ENCODE measurements at regions not wholly inside any gene's neighbourhood (a gene's known extent, or its start where the extent isn't known, plus 50 kb on each side); places are given as distances from the start of the nearest gene placed in this dataset.

DNA sequence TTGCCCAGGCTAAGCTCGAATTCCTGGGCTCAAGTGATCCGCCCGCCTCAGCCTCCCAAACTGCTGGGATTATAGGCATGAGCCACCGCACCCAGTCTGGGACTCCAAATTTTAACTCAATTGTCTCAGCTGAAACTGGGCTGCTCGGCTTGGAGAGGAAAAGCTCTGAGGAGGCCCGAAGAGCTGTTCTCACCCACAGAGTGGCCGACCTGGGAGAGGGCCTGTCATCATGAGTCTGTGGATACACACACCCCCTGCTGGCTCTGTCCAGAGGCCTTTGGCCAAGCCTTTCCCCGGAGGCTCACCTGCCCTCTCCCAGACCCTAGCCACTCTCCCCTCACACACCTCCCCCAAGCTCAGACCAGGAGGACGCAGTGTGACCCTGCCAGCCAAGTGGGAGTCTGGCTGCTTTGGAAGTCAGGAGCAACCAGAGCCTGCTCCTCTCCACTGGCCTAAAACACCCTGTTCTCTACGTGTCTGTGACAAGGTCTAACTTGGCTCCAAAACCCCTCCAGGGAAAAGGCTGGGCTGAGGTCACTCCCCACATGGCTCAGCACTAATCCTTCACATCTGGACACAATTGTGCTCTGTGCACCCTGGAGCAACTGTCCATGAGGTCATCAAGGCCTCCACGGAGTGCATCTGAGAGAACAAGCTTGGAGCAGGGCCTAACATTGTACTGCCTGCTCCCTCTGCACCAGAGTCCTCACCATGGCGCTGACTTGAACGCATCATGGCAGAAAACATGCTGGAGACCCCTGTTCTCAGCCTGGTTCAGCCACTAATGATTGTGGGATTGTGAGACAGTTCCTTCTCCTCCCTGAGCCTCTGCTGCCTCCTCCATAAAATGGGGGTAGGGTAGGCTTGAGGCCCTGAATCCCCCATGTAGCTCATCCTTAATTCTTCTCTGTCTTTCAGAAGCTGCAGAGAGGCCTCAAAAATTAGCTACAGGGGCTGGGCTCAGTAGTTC, 49.9 kb upstream of the RAB6C start:
- no peak for ATAC-seq
- H3K27ac Mint-ChIP-seq, result no peak overlapping the region

More for the DNA sequence above, 49.9 kb upstream of the RAB6C start:
- DNase-seq (ENCODE audit: low spot score in 2 of 2), result no peak
- no peaks in the 10 kb centered on the region for H3K36me3 Mint-ChIP-seq
- H3K9me3 Mint-ChIP-seq, result no peaks in the 10 kb centered on the region

Measured in activated naive CD4-positive, alpha-beta T cell treated with anti-CD3 and anti-CD28 coated beads, Interleukin-2, amount 50 U/mL, for 72 hours (primary cell).